C4-2B (cell line): ENCODE measurements at regions not wholly inside any gene's neighbourhood (a gene's known extent, or its start where the extent isn't known, plus 50 kb on each side); places are given as distances from the start of the nearest gene placed in this dataset.

Source experiments
- ZFX ChIP-seq: fragments of 450-650 bp; IDR thresholded peaks from 2 replicates; pipeline ENCODE4 v1.6.1; 2017
- TF ChIP-seq, protein P1 (sequence below): fragments of 450-650 bp; conservative IDR thresholded peaks from 2 replicates; pipeline ENCODE4 v1.5.1; 2017; ENCODE audit warnings: mild to moderate bottlenecking

DNA sequence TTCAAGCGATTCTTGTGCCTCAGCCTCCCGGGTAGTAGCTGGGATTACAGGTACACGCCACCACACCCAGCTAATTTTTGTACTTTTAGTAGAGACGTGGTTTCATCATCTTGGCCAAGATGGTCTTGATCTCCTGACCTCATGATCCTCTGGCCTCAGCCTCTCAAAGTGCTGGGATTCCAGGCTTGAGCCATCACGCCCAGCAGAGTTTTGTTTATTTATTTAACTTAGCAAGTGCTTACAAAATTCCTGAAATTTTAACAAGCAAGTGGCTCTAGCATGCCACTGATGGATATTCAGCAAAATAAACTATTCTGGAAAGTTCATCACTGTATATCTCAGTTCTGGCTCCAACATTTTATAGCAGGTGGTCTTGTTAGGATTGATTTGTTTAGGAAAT lies 585.9 kb downstream of the OTOL1 start:
- TF ChIP-seq, protein P1, sequence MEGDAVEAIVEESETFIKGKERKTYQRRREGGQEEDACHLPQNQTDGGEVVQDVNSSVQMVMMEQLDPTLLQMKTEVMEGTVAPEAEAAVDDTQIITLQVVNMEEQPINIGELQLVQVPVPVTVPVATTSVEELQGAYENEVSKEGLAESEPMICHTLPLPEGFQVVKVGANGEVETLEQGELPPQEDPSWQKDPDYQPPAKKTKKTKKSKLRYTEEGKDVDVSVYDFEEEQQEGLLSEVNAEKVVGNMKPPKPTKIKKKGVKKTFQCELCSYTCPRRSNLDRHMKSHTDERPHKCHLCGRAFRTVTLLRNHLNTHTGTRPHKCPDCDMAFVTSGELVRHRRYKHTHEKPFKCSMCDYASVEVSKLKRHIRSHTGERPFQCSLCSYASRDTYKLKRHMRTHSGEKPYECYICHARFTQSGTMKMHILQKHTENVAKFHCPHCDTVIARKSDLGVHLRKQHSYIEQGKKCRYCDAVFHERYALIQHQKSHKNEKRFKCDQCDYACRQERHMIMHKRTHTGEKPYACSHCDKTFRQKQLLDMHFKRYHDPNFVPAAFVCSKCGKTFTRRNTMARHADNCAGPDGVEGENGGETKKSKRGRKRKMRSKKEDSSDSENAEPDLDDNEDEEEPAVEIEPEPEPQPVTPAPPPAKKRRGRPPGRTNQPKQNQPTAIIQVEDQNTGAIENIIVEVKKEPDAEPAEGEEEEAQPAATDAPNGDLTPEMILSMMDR = no peak
- TF ChIP-seq ZFX = no peak
